ENCODE measurements at regions not wholly inside any gene's neighbourhood (a gene's known extent, or its start where the extent isn't known, plus 50 kb on each side); places are given as distances from the start of the nearest gene placed in this dataset.

DNA sequence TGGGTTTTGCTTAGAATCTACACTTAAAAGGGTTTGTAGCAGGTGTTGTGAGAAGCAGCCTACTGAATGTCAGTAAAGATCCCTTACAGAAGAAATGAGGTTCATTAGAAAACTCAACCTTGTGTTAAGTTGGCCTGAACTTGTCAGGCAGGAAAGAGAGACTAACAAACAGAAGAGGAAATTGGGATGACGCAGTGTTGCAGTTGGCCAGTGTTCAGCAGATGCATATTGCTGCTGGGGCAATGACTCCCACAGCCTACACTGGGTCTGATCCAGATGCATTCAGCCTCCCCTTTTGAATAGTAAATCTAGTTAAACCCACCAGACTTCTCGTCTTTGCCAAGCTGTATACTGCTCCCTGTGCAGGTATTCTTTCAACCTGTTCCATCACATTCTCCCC lies 409.4 kb downstream of the UBE2NL start:
- no peak for DNase-seq
- no peak overlapping the region for H3K27ac ChIP-seq
- no peaks in the 10 kb centered on the region for H3K4me1 ChIP-seq
- no peak for TF ChIP-seq CTCF (IDR thresholded peaks at IDR 0.05)
- no peak for TF ChIP-seq POLR2A (IDR thresholded peaks at IDR 0.05)
- H3K36me3 ChIP-seq: no peaks in the 10 kb centered on the region
- 78 to 85% methylated on average over 2 of the region's 2 CpGs for WGBS, 2 donors
- H3K4me3 ChIP-seq (replicated peaks in 1 of 3): no peak overlapping the region
- no peaks in the 10 kb centered on the region for H3K9me3 ChIP-seq
- no peaks in the 10 kb centered on the region for H3K27me3 ChIP-seq
- intact Hi-C loops (cut with DNase I): no loop called here

- DNase-seq: no peak
- H3K4me3 ChIP-seq (replicated peaks in 1 of 3): no peak overlapping the region
- no peak overlapping the region for H3K27ac ChIP-seq
- no peaks in the 10 kb centered on the region for H3K9me3 ChIP-seq
- H3K27me3 ChIP-seq: no peaks in the 10 kb centered on the region
- H3K4me1 ChIP-seq: no peaks in the 10 kb centered on the region
- WGBS, 2 donors: 91 to 100% methylated on average over 1 of the region's 1 CpG
- intact Hi-C loops (cut with DNase I): no loop called here
- TF ChIP-seq CTCF (IDR thresholded peaks at IDR 0.05): no peak
- no peak for TF ChIP-seq POLR2A (IDR thresholded peaks at IDR 0.05)
- no peaks in the 10 kb centered on the region for H3K36me3 ChIP-seq
Measured at GRCh38 chrX:144295921-144296320, 412.1 kb downstream of the UBE2NL start.

DNA sequence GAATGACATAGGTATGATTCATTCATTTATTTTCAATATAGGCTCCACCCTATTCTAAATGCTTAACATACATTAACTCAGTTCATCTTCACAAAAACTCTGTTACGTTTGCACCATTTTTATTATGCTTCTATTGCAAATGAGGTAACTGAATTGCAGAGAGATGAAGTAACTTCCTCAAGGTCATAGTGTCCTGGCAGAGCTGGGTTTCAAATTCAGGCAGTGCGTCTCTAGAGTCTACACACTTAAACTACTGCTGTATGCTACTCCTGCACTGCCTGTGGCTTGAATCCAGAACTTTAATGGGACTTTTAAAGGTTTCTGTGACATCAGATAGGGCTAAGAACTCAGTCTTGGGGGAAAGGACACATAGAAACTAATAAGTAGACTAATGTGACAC lies 413.4 kb downstream of the UBE2NL start:
- Histone ChIP-seq H3K27ac (no peak overlapping the region), H3K9me3 (no peaks in the 10 kb centered on the region), H3K4me1 (no peaks in the 10 kb centered on the region), H3K27me3 (no peaks in the 10 kb centered on the region), H3K4me3 (replicated peaks in 1 of 3) (no peak overlapping the region), H3K36me3 (no peaks in the 10 kb centered on the region)
- intact Hi-C loops (cut with DNase I): no loop called here
- 53 to 75% methylated on average over 2 of the region's 2 CpGs for WGBS, 2 donors
- TF ChIP-seq CTCF (IDR thresholded peaks at IDR 0.05) (no peak), POLR2A (IDR thresholded peaks at IDR 0.05) (no peak)
- DNase-seq: no peak

DNA sequence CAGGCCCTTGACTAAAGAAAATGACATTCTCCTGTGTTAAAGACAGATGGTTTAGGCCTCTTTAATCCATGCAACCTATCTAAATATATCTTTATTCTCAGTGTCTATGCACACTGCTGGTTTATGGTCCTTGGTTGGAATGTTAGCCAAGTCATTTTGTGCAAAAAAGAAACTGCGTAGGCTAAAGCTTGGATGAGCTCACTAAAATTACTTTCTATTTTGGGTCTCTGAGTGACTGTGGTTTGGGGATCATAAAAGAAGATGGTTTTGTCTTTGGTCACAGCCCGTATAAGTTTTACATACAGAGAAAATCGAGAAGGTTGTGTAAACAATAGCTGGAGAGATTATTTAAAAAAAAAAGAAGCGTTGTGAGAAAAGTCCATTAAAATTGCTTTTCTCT lies 443.6 kb downstream of the UBE2NL start:
- intact Hi-C loops (cut with DNase I): no loop called here
- no peak for TF ChIP-seq CTCF (IDR thresholded peaks at IDR 0.05)
- H3K9me3 ChIP-seq: no peaks in the 10 kb centered on the region
- no peaks in the 10 kb centered on the region for H3K27me3 ChIP-seq
- H3K36me3 ChIP-seq: no peaks in the 10 kb centered on the region
- DNase-seq: no peak
- no peak overlapping the region for H3K4me3 ChIP-seq (replicated peaks in 1 of 3)
- no peaks in the 10 kb centered on the region for H3K4me1 ChIP-seq
- no peak overlapping the region for H3K27ac ChIP-seq
- 68 to 82% methylated on average over 4 of the region's 4 CpGs for WGBS, 2 donors

DNA sequence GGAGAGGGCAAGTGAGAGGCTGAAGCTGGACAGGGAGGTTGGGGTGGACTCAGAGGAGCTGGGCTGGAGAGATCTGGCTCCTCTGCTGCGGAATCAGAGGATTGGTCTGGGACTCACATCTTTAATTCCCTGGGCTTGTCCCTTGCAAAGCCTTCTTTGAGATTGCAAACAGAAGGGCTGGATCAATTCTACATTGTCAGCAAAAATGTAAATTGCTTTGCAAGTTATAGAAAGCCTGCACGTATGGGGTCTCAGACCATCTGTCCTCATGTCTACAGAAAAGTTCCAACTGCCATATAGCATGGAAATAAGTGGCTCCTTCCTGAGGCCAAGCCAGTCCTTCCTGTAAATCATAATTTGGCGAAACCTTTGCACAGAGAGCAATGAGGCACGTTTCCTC lies 449.6 kb downstream of the UBE2NL start:
- no peaks in the 10 kb centered on the region for H3K4me1 ChIP-seq

More for the DNA sequence above, 449.6 kb downstream of the UBE2NL start:
- intact Hi-C loops (cut with DNase I): no loop called here
- H3K27me3 ChIP-seq: no peaks in the 10 kb centered on the region
- no peak overlapping the region for H3K27ac ChIP-seq
- TF ChIP-seq POLR2A (IDR thresholded peaks at IDR 0.05) (no peak), CTCF (IDR thresholded peaks at IDR 0.05) (no peak)
- WGBS, 2 donors: 80 to 83% methylated on average over 1 to 3 of the region's 4 CpGs
- H3K36me3 ChIP-seq: no peaks in the 10 kb centered on the region
- H3K9me3 ChIP-seq: no peaks in the 10 kb centered on the region
- H3K4me3 ChIP-seq (replicated peaks in 1 of 3): no peak overlapping the region
- no peak for DNase-seq

All from thyroid gland (tissue), 4 donors.